Aorta (tissue), 5 donors: ENCODE measurements at regions not wholly inside any gene's neighbourhood (a gene's known extent, or its start where the extent isn't known, plus 50 kb on each side); places are given as distances from the start of the nearest gene placed in this dataset.

Source experiments
- ATAC-seq: fragments of 200-7000 bp; cut with Tn5 transposase; one replicate; pipeline ENCODE4 v1.9.1; 2022; ENCODE audit warnings: moderate library complexity; ENCODE audit not compliant: low FRiP score
- DNase-seq, 2 donors: peaks; one replicate each; pipeline ENCODE4 v3.0.0-alpha.2; 2020
- H3K27ac ChIP-seq, 2 donors: one replicate each; pipeline ENCODE4 v1.5.1; 2013; ENCODE audit warnings: low read length in 2 of 2, mild to moderate bottlenecking in 2 of 2, moderate library complexity in 2 of 2, control low read depth in 1 of 2, inconsistent platforms in 1 of 2, low read depth in 1 of 2
- H3K27me3 ChIP-seq, 2 donors: one replicate each; pipeline ENCODE4 v1.6.1; 2013; ENCODE audit warnings: control low read depth in 1 of 2, low read length in 1 of 2, mild to moderate bottlenecking in 1 of 2, moderate library complexity in 1 of 2; ENCODE audit not compliant: insufficient read depth in 2 of 2, control insufficient read depth in 1 of 2
- H3K36me3 ChIP-seq, 2 donors: one replicate each; pipeline ENCODE4 v1.6.1; 2013; ENCODE audit warnings: control low read depth in 1 of 2, low read length in 1 of 2, mild to moderate bottlenecking in 1 of 2; ENCODE audit not compliant: insufficient read depth in 2 of 2, control insufficient read depth in 1 of 2
- H3K4me1 ChIP-seq, 2 donors: one replicate each; pipeline ENCODE4 v1.6.1; 2013; ENCODE audit warnings: low read length in 2 of 2, control low read depth in 1 of 2, mild to moderate bottlenecking in 1 of 2, moderate library complexity in 1 of 2; ENCODE audit not compliant: insufficient read depth in 2 of 2, control insufficient read depth in 1 of 2
- H3K4me3 ChIP-seq, 2 donors: one replicate each; pipeline ENCODE4 v1.5.1; 2013; ENCODE audit warnings: low read length in 2 of 2, control low read depth in 1 of 2, mild to moderate bottlenecking in 1 of 2
- H3K9me3 ChIP-seq: one replicate; pipeline ENCODE4 v1.6.1; 2013; ENCODE audit warnings: mild to moderate bottlenecking, low read length; ENCODE audit not compliant: control insufficient read depth
- WGBS, 2 donors: extraction: QIAGEN DNeasy Blood & Tissue Kit; methylation state at CpG; one replicate each; pipeline ENCODE4 v1.1.7; 2013; 5-methylcytosine and 5-hydroxymethylcytosine counted together
- intact Hi-C, 2 donors: fragments of 100-400 bp; cut with DNase I; formaldehyde crosslinking; loops; one replicate each; pipeline versions ENCODE4 v1.14.2 to v1.15.0; 2022
- donor health status: healthy with polysubstance abuse.
- donor health status: Bipolar disorder and iron deficiency.
- donor health status: DM: no; HTN: no; CAD: no.
- donor health status: DM: no; HTN: no; CAD: no.
- donor health status: DM: yes; HTN: yes; CAD: no.

- intact Hi-C loops: no loop called here
- WGBS, 2 donors: 65 to 76% methylated on average over 1 of the region's 1 CpG
Observed at GRCh38 chr7:21215307-21215706, 212.6 kb upstream of the SP4 start.

GRCh38 chr7:21217365-21217764, 210.5 kb upstream of the SP4 start:
- no peaks in the 10 kb centered on the region for H3K4me1 ChIP-seq
- H3K4me3 ChIP-seq: no peak overlapping the region
- no peak overlapping the region for H3K27ac ChIP-seq
- H3K27me3 ChIP-seq: no peaks in the 10 kb centered on the region
- ATAC-seq (no peak), DNase-seq (no peak)
- peaks cover 1% of the 10 kb centered on the region for H3K9me3 ChIP-seq
- 52 to 84% methylated on average over 1 of the region's 1 CpG for WGBS, 2 donors
- intact Hi-C loops: no loop called here
- no peaks in the 10 kb centered on the region for H3K36me3 ChIP-seq

More at GRCh38 chr7:21215307-21215706, 212.6 kb upstream of the SP4 start:
- H3K27me3 ChIP-seq: no peaks in the 10 kb centered on the region
- H3K4me1 ChIP-seq: no peaks in the 10 kb centered on the region
- no peak for ATAC-seq
- no peak overlapping the region for H3K27ac ChIP-seq
- H3K4me3 ChIP-seq: no peak overlapping the region
- peaks cover 1% of the 10 kb centered on the region for H3K9me3 ChIP-seq
- no peak for DNase-seq
- no peaks in the 10 kb centered on the region for H3K36me3 ChIP-seq

GRCh38 chr7:21218155-21218554, 209.7 kb upstream of the SP4 start:
- Histone ChIP-seq H3K4me1 (no peaks in the 10 kb centered on the region), H3K27me3 (no peaks in the 10 kb centered on the region), H3K4me3 (no peak overlapping the region), H3K9me3 (peaks cover 1% of the 10 kb centered on the region), H3K27ac (no peak overlapping the region), H3K36me3 (no peaks in the 10 kb centered on the region)
- DNase-seq (no peak), ATAC-seq (no peak)
- WGBS, 2 donors: 47 to 48% methylated on average over 2 of the region's 2 CpGs
- intact Hi-C loops: no loop called here

GRCh38 chr7:21221130-21221529, 206.8 kb upstream of the SP4 start:
- H3K27me3 ChIP-seq: no peaks in the 10 kb centered on the region
- H3K27ac ChIP-seq: no peak overlapping the region
- H3K4me3 ChIP-seq: no peak overlapping the region
- intact Hi-C loops: no loop called here
- H3K36me3 ChIP-seq: no peaks in the 10 kb centered on the region
- H3K4me1 ChIP-seq: no peaks in the 10 kb centered on the region
- peaks cover 1% of the 10 kb centered on the region for H3K9me3 ChIP-seq
- ATAC-seq (no peak), DNase-seq (no peak)
- 84 to 85% methylated on average over 16 of the region's 16 CpGs for WGBS, 2 donors

GRCh38 chr7:21238400-21239116, 189.3 kb upstream of the SP4 start:
- Histone ChIP-seq H3K27ac (no peak overlapping the region), H3K4me1 (no peaks in the 10 kb centered on the region), H3K4me3 (no peak overlapping the region), H3K27me3 (peaks cover 0 to 2% of the 10 kb centered on the region in 2 donors), H3K36me3 (no peaks in the 10 kb centered on the region), H3K9me3 (no peaks in the 10 kb centered on the region)
- intact Hi-C loops: no loop called here
- no peak for ATAC-seq
- 80 to 86% methylated on average over 5 of the region's 5 CpGs for WGBS, 2 donors
- no peak for DNase-seq

GRCh38 chr7:21243265-21243664, 184.6 kb upstream of the SP4 start:
- Histone ChIP-seq H3K27me3 (peaks cover 0 to 1% of the 10 kb centered on the region in 2 donors), H3K4me1 (no peaks in the 10 kb centered on the region), H3K4me3 (no peak overlapping the region), H3K36me3 (no peaks in the 10 kb centered on the region), H3K9me3 (no peaks in the 10 kb centered on the region), H3K27ac (no peak overlapping the region)
- no peak for DNase-seq
- WGBS, 2 donors: 39 to 40% methylated on average over 3 of the region's 3 CpGs
- no peak for ATAC-seq
- intact Hi-C loops: no loop called here

- no peak overlapping the region for H3K27ac ChIP-seq
- H3K4me1 ChIP-seq: no peaks in the 10 kb centered on the region
- H3K36me3 ChIP-seq: no peaks in the 10 kb centered on the region
- WGBS, 2 donors: 4 to 11% methylated on average over 3 of the region's 3 CpGs
- H3K4me3 ChIP-seq: no peak overlapping the region
- peaks cover 0 to 2% of the 10 kb centered on the region in 2 donors for H3K27me3 ChIP-seq
- DNase-seq (no peak), ATAC-seq (no peak)
- H3K9me3 ChIP-seq: no peaks in the 10 kb centered on the region
- intact Hi-C loops: loop anchor here (10.0 kb wide), 2 partner anchors 254 to 754 kb away; no protein-coding TSS in a partner anchor
Observed at GRCh38 chr7:21251151-21251800, 176.6 kb upstream of the SP4 start.

- Histone ChIP-seq H3K27ac (no peak overlapping the region), H3K9me3 (no peaks in the 10 kb centered on the region), H3K4me1 (no peaks in the 10 kb centered on the region), H3K4me3 (peak overlapping the region in 1 of 2 donors; percentile 48), H3K27me3 (peaks cover 0 to 2% of the 10 kb centered on the region in 2 donors), H3K36me3 (no peaks in the 10 kb centered on the region)
- DNase-seq (no peak), ATAC-seq (no peak)
- intact Hi-C loops: loop anchor here (10.0 kb wide), 2 partner anchors 251 to 751 kb away; no protein-coding TSS in a partner anchor
- WGBS, 2 donors: 11 to 12% methylated on average over 18 of the region's 18 CpGs
Observed at GRCh38 chr7:21253740-21254687, 173.9 kb upstream of the SP4 start.
